ENCODE measurements at regions not wholly inside any gene's neighbourhood (a gene's known extent, or its start where the extent isn't known, plus 50 kb on each side); places are given as distances from the start of the nearest gene placed in this dataset.

DNA sequence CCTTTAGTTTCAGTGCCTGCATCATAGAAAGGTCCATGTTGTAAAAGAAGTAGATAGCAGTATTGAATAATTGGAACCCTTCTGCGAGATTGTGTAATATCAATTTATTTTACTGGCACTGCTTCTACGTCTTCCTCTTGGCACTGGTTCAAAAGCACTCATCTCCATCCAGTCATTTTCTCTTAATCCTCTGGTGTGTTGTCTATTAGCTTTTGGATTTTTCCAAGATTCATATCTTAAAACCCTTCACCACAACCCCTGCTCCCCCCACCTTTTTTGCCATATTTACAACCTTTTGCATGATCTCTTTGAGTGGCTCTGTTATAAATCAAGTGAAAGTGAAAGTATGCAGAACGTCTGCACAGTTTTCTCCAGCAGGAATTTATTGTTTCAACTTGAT lies 76.6 kb upstream of the HSF2 start:
- no peak for DNase-seq (ENCODE audit: insufficient read length, low spot score)
- TF ChIP-seq TAF1 (IDR thresholded peaks at IDR 0.05; ENCODE audit: low read depth, low read length) (no peak), PAX5 (IDR thresholded peaks at IDR 0.05; ENCODE audit: insufficient read depth, low read length, severe bottlenecking) (no peak), SPI1 (IDR thresholded peaks at IDR 0.05; ENCODE audit: low read depth, low read length) (no peak), POLR2A (IDR thresholded peaks at IDR 0.05; ENCODE audit: low read depth, low read length) (no peak), POLR2AphosphoS5 (IDR thresholded peaks at IDR 0.05; ENCODE audit: low read depth, low read length) (no peak), POU2F2 (IDR thresholded peaks at IDR 0.05; ENCODE audit: low read depth, low read length) (no peak)
- FAIRE-seq = no peak

DNA sequence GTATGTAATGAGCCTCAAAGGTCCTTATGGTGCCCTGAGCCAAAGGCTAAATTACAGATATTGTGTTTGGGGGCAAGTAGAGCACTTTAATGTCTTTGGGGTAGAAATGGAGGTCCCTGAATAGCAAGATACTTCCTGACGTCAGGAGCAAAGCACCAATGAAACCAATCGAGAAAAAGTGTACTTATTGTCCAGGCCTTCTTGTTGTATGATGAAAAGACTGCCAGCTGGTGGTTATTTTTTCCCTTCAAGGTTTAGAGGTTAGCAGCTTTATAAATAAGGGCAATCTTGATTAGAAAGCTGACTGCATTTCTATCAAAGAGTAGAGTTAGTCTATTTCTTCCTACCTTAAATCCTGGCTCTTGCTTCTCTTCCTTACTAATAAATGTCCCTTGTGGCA lies 76.1 kb upstream of the HSF2 start:
- TF ChIP-seq POLR2A (IDR thresholded peaks at IDR 0.05; ENCODE audit: low read depth, low read length) = no peak
- TF ChIP-seq TAF1 (IDR thresholded peaks at IDR 0.05; ENCODE audit: low read depth, low read length) = no peak
- TF ChIP-seq SPI1 (IDR thresholded peaks at IDR 0.05; ENCODE audit: low read depth, low read length) = no peak
- TF ChIP-seq PAX5 (IDR thresholded peaks at IDR 0.05; ENCODE audit: insufficient read depth, low read length, severe bottlenecking) = no peak
- TF ChIP-seq POLR2AphosphoS5 (IDR thresholded peaks at IDR 0.05; ENCODE audit: low read depth, low read length) = no peak
- no peak for TF ChIP-seq POU2F2 (IDR thresholded peaks at IDR 0.05; ENCODE audit: low read depth, low read length)
- FAIRE-seq (no peak), DNase-seq (ENCODE audit: insufficient read length, low spot score) (no peak)

DNA sequence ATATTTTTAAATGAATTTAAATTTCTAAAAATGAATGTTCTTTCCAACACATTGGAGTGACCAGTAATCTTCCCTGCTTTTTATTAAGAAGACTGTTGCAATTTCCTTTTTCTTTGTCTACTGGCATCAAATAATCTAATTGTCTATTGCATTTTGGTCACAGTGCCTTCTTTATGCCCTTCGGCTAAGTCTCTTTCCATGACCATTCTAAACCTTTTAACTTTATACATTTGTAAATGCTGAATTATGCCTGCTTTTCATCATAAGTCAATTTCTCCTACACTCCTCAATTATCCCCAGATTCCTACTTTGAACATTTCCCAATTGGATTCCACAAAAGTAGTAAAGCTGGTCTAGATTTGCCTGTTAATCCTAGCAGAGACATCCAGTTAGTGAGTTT lies 69.1 kb upstream of the HSF2 start:
- no peak for DNase-seq (ENCODE audit: insufficient read length, low spot score)
- FAIRE-seq = no peak
- TF ChIP-seq POU2F2 (IDR thresholded peaks at IDR 0.05; ENCODE audit: low read depth, low read length) (no peak), POLR2A (IDR thresholded peaks at IDR 0.05; ENCODE audit: low read depth, low read length) (no peak), PAX5 (IDR thresholded peaks at IDR 0.05; ENCODE audit: insufficient read depth, low read length, severe bottlenecking) (no peak), POLR2AphosphoS5 (IDR thresholded peaks at IDR 0.05; ENCODE audit: low read depth, low read length) (no peak), SPI1 (IDR thresholded peaks at IDR 0.05; ENCODE audit: low read depth, low read length) (no peak), TAF1 (IDR thresholded peaks at IDR 0.05; ENCODE audit: low read depth, low read length) (no peak)

DNA sequence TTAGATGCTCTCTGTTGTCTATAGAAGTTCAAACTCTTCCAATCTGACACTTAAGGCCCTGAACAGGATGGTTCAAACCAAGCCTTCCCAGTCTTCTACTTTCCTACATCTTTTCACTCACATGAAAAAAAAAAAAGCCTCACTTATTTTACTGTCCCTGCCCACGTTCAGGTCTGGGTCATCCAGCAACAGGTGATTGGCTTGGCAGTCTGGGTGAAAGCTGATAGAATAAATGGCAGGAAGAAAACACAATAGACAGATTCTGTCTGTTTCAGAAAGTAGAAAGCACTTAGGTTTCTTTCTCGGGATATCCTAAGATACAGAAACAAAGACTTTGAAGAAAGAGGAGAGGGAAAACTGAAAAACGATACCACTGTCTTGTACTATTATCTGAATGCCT lies 61.8 kb upstream of the HSF2 start:
- FAIRE-seq (no peak), DNase-seq (ENCODE audit: insufficient read length, low spot score) (no peak)
- TF ChIP-seq TAF1 (IDR thresholded peaks at IDR 0.05; ENCODE audit: low read depth, low read length) (no peak), SPI1 (IDR thresholded peaks at IDR 0.05; ENCODE audit: low read depth, low read length) (no peak), POLR2A (IDR thresholded peaks at IDR 0.05; ENCODE audit: low read depth, low read length) (no peak), POLR2AphosphoS5 (IDR thresholded peaks at IDR 0.05; ENCODE audit: low read depth, low read length) (no peak), POU2F2 (IDR thresholded peaks at IDR 0.05; ENCODE audit: low read depth, low read length) (no peak), PAX5 (IDR thresholded peaks at IDR 0.05; ENCODE audit: insufficient read depth, low read length, severe bottlenecking) (no peak)

DNA sequence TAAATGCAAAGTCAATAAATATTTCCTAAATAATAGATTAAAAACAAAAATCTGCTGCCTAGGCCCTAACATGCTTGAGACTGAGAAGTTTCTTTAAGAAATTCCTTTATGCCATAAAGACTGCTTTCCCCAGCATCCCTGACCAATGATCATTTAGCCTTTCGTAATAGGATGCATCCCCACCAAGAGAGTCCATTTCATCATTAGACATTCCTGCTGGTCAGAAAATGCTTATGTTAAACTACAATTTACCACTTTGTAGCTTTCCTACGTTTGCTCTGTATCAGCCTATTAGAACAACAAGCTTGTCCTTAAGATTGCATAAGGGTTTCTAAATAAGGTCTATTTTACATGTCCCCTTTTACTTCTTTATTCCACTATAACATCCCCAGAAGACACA lies 59.8 kb upstream of the HSF2 start:
- DNase-seq (ENCODE audit: insufficient read length, low spot score) (no peak), FAIRE-seq (no peak)
- TF ChIP-seq SPI1 (IDR thresholded peaks at IDR 0.05; ENCODE audit: low read depth, low read length) (no peak), POLR2A (IDR thresholded peaks at IDR 0.05; ENCODE audit: low read depth, low read length) (no peak), PAX5 (IDR thresholded peaks at IDR 0.05; ENCODE audit: insufficient read depth, low read length, severe bottlenecking) (no peak), POU2F2 (IDR thresholded peaks at IDR 0.05; ENCODE audit: low read depth, low read length) (no peak), POLR2AphosphoS5 (IDR thresholded peaks at IDR 0.05; ENCODE audit: low read depth, low read length) (no peak), TAF1 (IDR thresholded peaks at IDR 0.05; ENCODE audit: low read depth, low read length) (no peak)

DNA sequence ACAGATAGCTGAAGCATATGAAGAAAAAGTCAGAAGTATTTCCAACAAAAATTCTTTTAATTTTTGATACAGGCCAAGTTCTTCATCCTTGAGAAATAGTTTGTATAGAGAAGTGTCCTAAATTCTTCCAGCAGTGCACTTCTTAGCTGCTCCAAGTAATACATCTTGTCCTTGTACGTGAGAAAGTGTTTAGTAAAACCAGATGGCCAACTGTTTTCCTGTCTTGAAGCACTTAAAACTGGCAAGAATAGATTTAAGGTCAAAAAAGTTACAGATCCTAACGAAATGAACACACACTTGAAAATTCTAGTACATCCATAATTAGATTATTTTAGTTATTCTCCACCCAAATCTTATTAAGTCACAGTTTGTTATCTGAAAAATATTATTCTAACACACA lies 52.2 kb upstream of the HSF2 start:
- no peak for TF ChIP-seq POLR2A (IDR thresholded peaks at IDR 0.05; ENCODE audit: low read depth, low read length)
- TF ChIP-seq POU2F2 (IDR thresholded peaks at IDR 0.05; ENCODE audit: low read depth, low read length) = no peak
- no peak for TF ChIP-seq PAX5 (IDR thresholded peaks at IDR 0.05; ENCODE audit: insufficient read depth, low read length, severe bottlenecking)
- no peak for TF ChIP-seq TAF1 (IDR thresholded peaks at IDR 0.05; ENCODE audit: low read depth, low read length)
- TF ChIP-seq SPI1 (IDR thresholded peaks at IDR 0.05; ENCODE audit: low read depth, low read length) = no peak
- no peak for TF ChIP-seq POLR2AphosphoS5 (IDR thresholded peaks at IDR 0.05; ENCODE audit: low read depth, low read length)
- no peak for FAIRE-seq
- no peak for DNase-seq (ENCODE audit: insufficient read length, low spot score)

DNA sequence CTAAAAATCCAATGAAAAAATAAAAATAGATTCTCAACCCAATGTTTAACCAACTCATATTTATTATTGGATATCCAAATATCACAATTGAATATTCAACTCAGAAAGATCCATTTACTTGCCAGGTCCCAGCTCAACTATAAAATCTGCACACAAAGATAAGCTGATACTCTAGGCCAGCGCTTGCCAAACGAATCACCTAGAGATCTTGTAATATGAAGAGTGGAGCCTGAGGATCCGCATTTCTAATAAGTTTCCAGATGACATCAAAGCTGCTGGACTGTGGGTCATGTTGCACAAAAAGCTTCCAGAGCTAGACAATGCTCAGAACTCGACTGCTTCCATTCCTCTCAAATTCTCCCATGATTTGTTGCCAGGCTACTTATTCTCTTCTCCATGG lies 51.7 kb upstream of the HSF2 start:
- FAIRE-seq = no peak

More for the DNA sequence above, 51.7 kb upstream of the HSF2 start:
- DNase-seq (ENCODE audit: insufficient read length, low spot score) = no peak
- no peak for TF ChIP-seq TAF1 (IDR thresholded peaks at IDR 0.05; ENCODE audit: low read depth, low read length)
- TF ChIP-seq POU2F2 (IDR thresholded peaks at IDR 0.05; ENCODE audit: low read depth, low read length) = no peak
- no peak for TF ChIP-seq SPI1 (IDR thresholded peaks at IDR 0.05; ENCODE audit: low read depth, low read length)
- TF ChIP-seq POLR2A (IDR thresholded peaks at IDR 0.05; ENCODE audit: low read depth, low read length) = no peak
- TF ChIP-seq PAX5 (IDR thresholded peaks at IDR 0.05; ENCODE audit: insufficient read depth, low read length, severe bottlenecking) = no peak
- TF ChIP-seq POLR2AphosphoS5 (IDR thresholded peaks at IDR 0.05; ENCODE audit: low read depth, low read length) = no peak
